NCI-H146 treated with DMSO at 0.1 percent for 48 hours (cell line): ENCODE measurements at regions not wholly inside any gene's neighbourhood (a gene's known extent, or its start where the extent isn't known, plus 50 kb on each side); places are given as distances from the start of the nearest gene placed in this dataset.

ENCODE experiments used
- DNase-seq: peaks from one replicate; lab custom pipeline; 2025; ENCODE audit not compliant: unreplicated experiment; lab: John Stamatoyannopoulos, UW

GRCh38 chr7:68671671-68672070 lies 926.6 kb upstream of the AUTS2 start:
- no peak for DNase-seq

GRCh38 chr7:68674826-68675225 lies 923.4 kb upstream of the AUTS2 start:
- DNase-seq: no peak

- no peak for DNase-seq
Measured at GRCh38 chr7:68676813-68677535, 921.3 kb upstream of the AUTS2 start.

- no peak for DNase-seq
Measured at GRCh38 chr7:68678196-68678595, 920.1 kb upstream of the AUTS2 start.

DNA sequence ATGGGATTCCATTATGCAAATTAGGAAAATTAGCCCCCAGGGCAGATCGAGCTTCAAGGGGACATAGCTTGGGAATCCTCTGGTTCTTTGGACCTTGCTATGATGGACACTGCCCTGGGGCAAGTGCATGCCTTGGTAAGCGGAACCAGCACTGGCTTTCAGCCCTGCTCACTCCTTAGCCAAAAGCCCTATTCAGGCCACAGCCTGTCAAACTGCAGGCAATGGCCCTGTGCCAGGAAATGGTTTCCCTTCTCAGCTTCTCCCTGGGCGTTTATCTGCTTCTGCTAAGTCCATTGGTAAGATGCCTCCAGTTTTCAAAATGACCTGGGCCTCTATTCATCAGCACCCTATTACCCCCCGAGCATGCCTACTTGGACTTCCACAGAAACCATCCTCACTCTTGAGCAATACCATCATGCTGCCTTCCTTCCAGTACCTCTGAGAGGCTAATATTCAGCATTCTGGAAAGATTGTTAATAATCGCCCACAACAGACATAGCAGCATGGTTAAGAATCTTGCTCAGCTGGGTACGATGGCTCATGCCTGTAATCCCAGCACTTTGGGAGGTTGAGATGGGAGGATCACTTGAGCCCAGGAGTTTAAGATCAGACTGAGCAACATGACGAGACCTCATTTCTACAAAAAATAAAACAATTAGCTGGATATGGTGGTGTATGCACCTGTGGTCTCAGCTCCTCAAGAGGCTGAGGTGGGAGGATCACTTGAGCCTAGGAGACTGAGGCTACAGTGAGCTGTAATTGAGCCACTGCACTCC lies 918.6 kb upstream of the AUTS2 start:
- DNase-seq: no peak

DNA sequence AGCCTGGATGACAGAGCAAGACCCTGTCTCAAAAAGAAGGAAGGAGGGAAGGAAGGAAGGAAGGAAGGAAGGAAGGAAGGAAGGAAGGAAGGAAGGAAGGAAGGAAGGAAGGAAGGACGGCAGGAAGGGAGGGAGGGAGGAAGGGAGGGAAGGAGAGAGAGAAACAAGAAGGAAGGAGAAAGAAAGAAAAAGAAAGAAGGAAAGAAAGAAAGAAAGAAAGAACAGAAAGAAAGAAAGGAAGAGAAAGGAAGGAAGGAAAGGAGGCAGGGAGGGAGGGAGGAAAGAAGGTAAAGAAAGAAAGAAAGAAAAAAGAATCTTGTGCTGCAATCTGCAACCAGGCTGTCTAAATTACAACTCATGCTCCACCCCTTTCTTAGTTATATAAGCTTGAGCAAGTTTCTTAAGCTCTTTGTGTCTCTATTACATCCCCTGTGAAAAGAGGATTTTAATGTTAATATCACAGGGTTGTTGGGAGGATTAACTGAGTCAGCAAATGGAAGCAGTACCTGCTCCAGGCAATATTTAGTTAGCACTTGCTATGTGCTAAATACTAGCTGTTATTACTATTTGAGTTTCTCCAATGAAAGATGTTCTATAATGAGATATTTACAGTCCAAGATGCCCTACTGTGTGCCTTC lies 917.9 kb upstream of the AUTS2 start:
- no peak for DNase-seq

GRCh38 chr7:68682910-68683309 lies 915.4 kb upstream of the AUTS2 start:
- DNase-seq: peak; percentile 98

DNA sequence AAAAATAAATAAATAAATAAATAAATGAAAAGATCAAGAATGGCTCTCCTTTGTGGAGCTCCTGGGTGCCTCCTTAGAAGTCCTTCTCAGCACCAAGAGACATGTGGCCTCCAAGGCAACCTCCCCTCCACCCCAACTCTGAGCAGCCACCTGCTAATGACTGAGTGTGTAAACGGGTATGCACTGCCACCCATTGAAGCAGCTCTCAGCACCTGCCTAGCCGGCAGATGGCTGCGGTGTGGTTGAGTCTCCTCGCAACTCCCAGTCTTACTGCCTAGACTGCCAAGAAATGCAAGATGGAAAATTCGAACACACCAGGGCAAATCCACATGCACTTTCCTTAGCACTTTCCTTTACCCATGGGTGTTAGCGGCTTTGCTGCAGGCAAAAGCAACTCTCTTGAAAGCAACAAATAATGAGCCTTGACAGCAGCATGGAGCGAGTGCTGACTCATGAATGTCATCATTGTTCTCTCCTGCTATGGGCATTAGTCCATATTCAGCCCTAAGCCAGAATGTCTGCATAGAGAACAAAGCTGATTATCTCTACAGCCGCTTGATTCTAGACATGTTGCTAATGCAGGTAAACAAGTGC lies 913.9 kb upstream of the AUTS2 start:
- DNase-seq: peak; percentile 90

DNA sequence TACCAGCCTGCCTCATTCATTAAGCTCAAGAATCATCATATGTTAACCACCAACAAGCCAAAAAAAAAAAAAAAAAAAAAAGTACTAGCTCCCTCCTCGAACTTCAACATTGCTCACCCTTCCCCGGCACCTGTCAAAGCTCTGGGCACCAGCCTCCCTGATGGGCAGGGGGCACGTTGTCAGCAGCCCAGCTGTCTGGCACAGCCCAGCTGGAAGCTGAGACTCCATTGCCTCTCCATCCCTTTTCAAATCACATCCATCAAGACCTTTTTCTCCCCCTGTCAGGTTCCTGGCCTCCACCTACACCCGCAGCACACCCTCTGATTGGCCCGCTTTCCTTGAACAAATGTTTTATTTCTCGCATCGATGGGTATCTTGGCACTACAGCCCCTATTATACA lies 913.3 kb upstream of the AUTS2 start:
- peak; percentile 53 for DNase-seq

DNA sequence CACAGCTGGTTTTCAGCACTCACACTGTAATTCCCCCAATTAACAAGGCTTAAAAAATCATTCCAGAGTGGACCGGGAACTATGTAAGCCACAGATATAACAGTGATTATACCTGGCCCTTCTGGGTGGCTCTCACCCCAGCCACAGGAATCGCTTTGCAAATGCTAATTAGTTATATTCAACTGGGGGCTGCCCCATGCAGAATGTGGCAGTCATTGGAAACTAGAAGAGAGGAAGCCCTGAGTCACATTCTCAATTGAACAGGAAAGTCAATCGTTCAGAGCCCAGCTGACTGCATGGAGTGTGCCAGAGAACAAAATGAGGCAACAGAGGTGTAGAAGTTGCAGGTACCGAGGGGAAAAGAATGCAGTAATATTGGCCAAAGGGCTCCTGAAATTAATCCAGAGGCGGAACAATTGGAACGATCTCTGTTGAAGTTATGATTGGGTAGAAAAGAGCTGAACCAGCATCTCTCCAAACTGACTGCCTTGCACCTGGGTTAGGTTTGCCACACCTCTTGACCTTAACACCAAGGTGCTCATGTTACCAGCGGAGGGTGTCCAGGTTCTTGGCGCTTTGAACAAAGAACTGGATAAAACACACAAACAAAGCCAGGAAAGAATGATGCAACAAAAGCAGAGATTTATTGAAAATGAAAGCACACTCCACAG lies 909.7 kb upstream of the AUTS2 start:
- DNase-seq: peak; percentile 55

- no peak for DNase-seq
Measured at GRCh38 chr7:68689087-68689433, 909.2 kb upstream of the AUTS2 start.

DNA sequence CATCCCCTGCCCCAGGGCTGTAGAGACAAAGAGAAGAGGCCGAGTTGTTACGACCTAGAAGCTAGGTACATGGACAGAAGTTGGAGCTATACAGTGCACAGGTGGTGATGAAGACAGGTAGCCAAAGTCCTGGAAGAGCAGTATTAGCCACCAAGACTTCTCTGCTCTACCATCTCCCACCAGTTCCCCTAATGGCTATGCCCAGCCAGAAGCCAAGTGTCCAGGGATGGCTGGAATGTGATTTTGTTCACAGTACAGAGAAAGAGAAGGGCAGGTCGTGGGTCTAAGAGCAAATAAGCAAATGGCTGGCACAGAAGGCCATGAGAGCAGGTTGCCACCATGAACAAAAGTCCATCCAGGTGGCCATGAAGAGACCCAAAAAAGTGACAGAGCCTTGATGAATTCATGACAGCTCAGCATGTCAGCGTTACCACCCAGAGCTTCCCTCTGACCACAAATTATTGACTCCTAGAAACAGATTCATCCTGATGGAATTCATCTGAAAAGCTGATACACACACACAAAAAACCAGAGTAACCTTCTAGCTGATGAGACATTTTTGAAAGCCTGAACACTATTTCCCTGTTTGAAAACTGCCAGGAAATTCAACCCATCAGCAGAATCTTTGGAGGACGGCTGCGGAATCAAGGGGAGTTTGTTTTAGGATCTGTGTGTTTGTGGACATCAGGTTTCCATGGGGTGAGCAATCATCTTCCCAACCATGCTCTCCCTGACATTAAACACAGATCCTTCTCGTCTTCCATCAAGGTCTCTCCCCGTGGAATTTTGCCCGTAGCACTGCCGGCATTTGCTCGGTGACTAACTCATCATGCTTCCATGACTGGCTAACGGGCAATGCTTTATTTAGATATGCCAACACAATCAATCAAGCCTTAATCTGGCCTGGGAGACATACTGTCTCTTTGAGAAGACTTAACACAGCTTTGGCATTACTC lies 906.7 kb upstream of the AUTS2 start:
- peak; percentile 79 for DNase-seq

DNA sequence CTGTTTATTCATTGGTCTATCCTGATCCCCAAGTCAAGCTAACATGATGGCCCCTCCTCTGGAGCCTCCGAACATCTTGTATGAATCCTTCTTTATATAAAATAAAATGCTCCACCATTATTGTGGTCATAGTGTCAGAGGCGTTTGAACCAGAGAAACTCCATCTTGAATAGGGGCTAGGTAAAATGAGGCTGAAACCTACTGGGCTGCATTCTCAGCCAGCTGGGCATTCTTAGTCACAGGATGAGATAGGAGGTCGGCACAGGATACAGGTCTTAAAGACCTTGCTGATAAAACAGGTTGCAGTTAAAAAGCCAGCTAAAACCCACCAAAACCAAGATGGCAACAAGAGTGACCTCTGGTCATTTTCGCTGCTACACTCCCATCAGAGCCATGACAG lies 905.8 kb upstream of the AUTS2 start:
- DNase-seq: no peak

GRCh38 chr7:68694656-68695055 lies 903.6 kb upstream of the AUTS2 start:
- no peak for DNase-seq

DNA sequence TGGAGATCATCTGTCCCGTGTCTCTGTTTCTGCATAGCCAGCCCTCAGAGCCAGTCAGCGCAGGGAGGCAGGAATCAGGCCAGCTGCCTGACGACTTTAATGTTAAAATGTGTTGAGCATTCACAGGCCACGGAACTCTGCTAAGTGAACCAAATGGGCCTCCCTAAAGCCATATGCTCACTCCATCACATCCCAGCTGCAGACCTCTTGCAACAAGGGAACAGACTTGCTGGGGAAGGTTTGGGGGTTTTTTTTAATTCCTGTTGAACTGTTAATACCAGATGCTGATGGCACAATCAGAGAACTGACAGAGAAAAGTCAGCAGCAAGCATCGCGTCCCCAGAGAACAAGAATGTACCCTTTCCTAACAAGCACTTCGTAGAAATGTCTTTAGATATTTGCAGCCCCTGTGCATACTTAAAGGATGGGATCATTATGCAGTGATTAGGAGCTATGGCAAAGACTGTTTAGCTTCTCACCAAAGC lies 900.4 kb upstream of the AUTS2 start:
- DNase-seq: no peak

- DNase-seq: no peak
Measured at GRCh38 chr7:68699090-68699711, 899.1 kb upstream of the AUTS2 start.

GRCh38 chr7:68700414-68700813 lies 897.9 kb upstream of the AUTS2 start:
- no peak for DNase-seq

DNA sequence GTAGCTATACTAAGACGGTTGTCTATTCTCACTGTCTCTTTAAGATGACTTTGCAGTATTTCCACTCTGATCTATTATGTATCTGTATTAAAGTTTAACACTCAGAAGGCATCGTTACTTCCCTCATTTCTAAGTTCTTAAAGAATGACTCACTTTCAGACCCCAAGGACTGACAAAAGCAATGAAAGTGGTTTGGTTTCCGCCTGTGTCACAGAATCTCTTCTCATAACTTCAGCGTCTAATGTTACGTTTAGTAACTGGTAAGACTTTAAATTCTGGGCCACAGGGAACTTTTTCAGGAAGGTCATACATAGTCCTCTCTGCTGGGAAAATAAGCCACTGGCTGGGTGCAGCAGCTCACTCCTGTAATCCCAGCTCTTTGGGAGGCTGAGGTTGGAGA lies 892.0 kb upstream of the AUTS2 start:
- DNase-seq: no peak

- no peak for DNase-seq
Measured at GRCh38 chr7:68707159-68707558, 891.1 kb upstream of the AUTS2 start.

GRCh38 chr7:68707958-68708357 lies 890.3 kb upstream of the AUTS2 start:
- DNase-seq: no peak
